SK-N-SH (cell line): ENCODE measurements at regions not wholly inside any gene's neighbourhood (a gene's known extent, or its start where the extent isn't known, plus 50 kb on each side); places are given as distances from the start of the nearest gene placed in this dataset.

Experiments used
- CTCF ChIP-seq: fragments of 200-600 bp; sonication (generic); IDR thresholded peaks from 2 replicates; pipeline ENCODE4 v1.6.1; 2017; ENCODE audit warnings: antibody characterized with exemption, mild to moderate bottlenecking, moderate library complexity
- EZH2phosphoT487 ChIP-seq: fragments of 200-600 bp; sonication (generic); IDR thresholded peaks from 2 replicates; pipeline ENCODE4 v1.6.1; 2017; ENCODE audit warnings: low read depth, mixed run types, mild to moderate bottlenecking, antibody characterized with exemption, moderate library complexity, borderline replicate concordance
- RAD21 ChIP-seq: IDR thresholded peaks from 2 replicates; pipeline ENCODE4 v1.6.1; 2012; ENCODE audit warnings: mild to moderate bottlenecking, low read length
- RXRA ChIP-seq: IDR thresholded peaks from 2 replicates; pipeline ENCODE4 v1.4.0; 2012; ENCODE audit warnings: low read depth, mild to moderate bottlenecking, borderline replicate concordance
- SIN3A ChIP-seq: IDR thresholded peaks from 2 replicates; pipeline ENCODE4 v1.6.1; 2012; ENCODE audit warnings: low read depth, mild to moderate bottlenecking, low read length, moderate library complexity, borderline replicate concordance
- YY1 ChIP-seq: IDR thresholded peaks from 2 replicates; pipeline ENCODE4 v1.4.0; 2012; ENCODE audit warnings: low read depth, mild to moderate bottlenecking

DNA sequence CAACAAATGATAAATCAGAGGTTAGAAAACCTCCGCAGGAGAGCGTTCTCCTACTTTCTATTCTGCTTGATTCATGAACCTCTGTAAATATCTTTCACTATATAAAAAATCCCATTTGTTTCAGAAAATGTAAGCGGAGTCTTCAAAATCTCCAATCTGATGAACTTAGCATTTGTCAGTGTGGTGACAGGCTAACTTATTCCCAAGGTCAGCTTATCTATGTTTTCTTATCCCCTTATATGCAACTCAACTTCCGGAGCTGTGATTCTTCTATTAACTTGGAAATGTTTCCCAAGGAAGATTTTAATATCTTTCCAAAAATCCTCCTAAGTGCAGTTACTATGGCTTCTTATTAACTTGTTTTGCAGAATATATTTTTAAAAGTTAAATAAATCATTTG lies 87.5 kb upstream of the C1QTNF7 start:
- no peak for TF ChIP-seq RAD21
- no peak for TF ChIP-seq RXRA
- TF ChIP-seq EZH2phosphoT487: no peak
- no peak for TF ChIP-seq SIN3A
- no peak for TF ChIP-seq CTCF
- no peak for TF ChIP-seq YY1
